Gastrocnemius medialis (tissue), 4 donors: ENCODE measurements at regions not wholly inside any gene's neighbourhood (a gene's known extent, or its start where the extent isn't known, plus 50 kb on each side); places are given as distances from the start of the nearest gene placed in this dataset.

Source experiments
- ATAC-seq, 2 donors: fragments of 150-250 bp; one replicate each; pipeline ENCODE4 v1.9.1; 2016
- DNase-seq, 2 donors: peaks; one replicate each; pipeline ENCODE4 v3.0.0-alpha.2; 2019
- H3K27ac ChIP-seq, 4 donors: fragments of 200-600 bp; sonication (generic); 1 replicate in 1 of 4; 2 replicates in 3 of 4; pipeline ENCODE4 v1.5.1; 2016 to 2018; ENCODE audit warnings: mild to moderate bottlenecking in 2 of 4, moderate library complexity in 1 of 4
- H3K27me3 ChIP-seq, 3 donors: fragments of 200-600 bp; sonication (generic) in 2 of 3; 1 replicate in 1 of 3; 2 replicates in 2 of 3; pipeline versions ENCODE4 v1.5.1 to v1.6.0; 2016 to 2019; ENCODE audit warnings: mild to moderate bottlenecking in 1 of 3, moderate library complexity in 1 of 3
- H3K36me3 ChIP-seq, 2 donors: fragments of 200-600 bp; sonication (generic) in 1 of 2; one replicate each; pipeline ENCODE4 v1.5.1; 2017 to 2018
- H3K4me1 ChIP-seq, 2 donors: fragments of 200-600 bp; sonication (generic) in 1 of 2; one replicate each; pipeline ENCODE4 v1.5.1; 2016 to 2017; ENCODE audit warnings: mild to moderate bottlenecking in 2 of 2
- H3K4me3 ChIP-seq, 4 donors: fragments of 200-600 bp; sonication (generic) in 3 of 4; 1 replicate in 1 of 4; 2 replicates in 3 of 4; pipeline ENCODE4 v1.5.1; 2016 to 2019; ENCODE audit warnings: mild to moderate bottlenecking in 2 of 4
- H3K9me3 ChIP-seq, 3 donors: fragments of 200-600 bp; sonication (generic) in 2 of 3; 1 replicate in 1 of 3; 2 replicates in 2 of 3; pipeline ENCODE4 v1.5.1; 2016 to 2019
- POLR2A ChIP-seq, 2 donors: fragments of 450-650 bp; IDR thresholded peaks; one replicate each; pipeline ENCODE4 v1.6.1; 2017; ENCODE audit warnings: antibody characterized with exemption in 2 of 2, mild to moderate bottlenecking in 2 of 2, moderate library complexity in 2 of 2
- in situ Hi-C, 4 donors: fragments of 200-750 bp; cut with MboI; loops; one replicate each; pipeline versions ENCODE4 v1.15.0 to v1.8.0; 2017; ENCODE audit warnings: low sequenced_read_pairs in 4 of 4
- intact Hi-C: fragments of 100-400 bp; cut with DNase I; formaldehyde crosslinking; loops from one replicate; pipeline ENCODE4 v1.15.1; 2023; ENCODE audit warnings: low total_unique reads
- TF ChIP-seq, protein P1 (sequence below), 5 experiments: fragments of 450-650 bp in 3 of 5; fragments of 200-600 bp in 2 of 5; sonication (generic) in 2 of 5; IDR thresholded peaks in 4 of 5; conservative IDR thresholded peaks in 1 of 5; 1 replicate in 4 of 5; 2 replicates in 1 of 5; pipeline ENCODE4 v1.5.1; 2016 to 2019; ENCODE audit warnings: antibody characterized with exemption in 5 of 5, mild to moderate bottlenecking in 3 of 5, moderate library complexity in 3 of 5

DNA sequence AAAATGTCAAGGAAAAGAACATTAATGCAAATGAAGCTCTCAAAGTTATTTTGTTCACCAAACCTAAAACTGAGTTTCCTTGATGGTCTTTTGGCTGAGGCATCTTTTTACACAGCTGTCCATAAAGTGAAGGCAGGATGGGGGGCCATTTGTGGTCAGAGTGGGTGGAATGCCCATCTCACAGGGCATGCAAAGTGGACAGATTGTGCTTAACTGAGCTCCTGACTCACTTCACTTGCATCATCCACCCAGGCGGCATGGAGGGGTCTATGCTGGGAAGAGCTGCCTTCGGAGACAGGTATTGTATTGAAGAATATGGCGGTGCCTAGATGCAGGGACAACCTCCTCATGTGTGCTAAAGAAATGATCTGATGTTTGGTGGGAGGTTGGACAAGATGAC lies 905.3 kb downstream of the KCNMA1 start:
- Histone ChIP-seq H3K27ac (no peak overlapping the region), H3K36me3 (no peaks in the 10 kb centered on the region), H3K27me3 (no peaks in the 10 kb centered on the region), H3K4me1 (no peaks in the 10 kb centered on the region), H3K9me3 (no peaks in the 10 kb centered on the region), H3K4me3 (no peak overlapping the region)
- no peak for DNase-seq
- ATAC-seq, result no peak
- intact Hi-C loops (no loop called here), in situ Hi-C loops (no loop called here)
- no peak for TF ChIP-seq POLR2A (IDR thresholded peaks at IDR 0.05)
- TF ChIP-seq, protein P1, sequence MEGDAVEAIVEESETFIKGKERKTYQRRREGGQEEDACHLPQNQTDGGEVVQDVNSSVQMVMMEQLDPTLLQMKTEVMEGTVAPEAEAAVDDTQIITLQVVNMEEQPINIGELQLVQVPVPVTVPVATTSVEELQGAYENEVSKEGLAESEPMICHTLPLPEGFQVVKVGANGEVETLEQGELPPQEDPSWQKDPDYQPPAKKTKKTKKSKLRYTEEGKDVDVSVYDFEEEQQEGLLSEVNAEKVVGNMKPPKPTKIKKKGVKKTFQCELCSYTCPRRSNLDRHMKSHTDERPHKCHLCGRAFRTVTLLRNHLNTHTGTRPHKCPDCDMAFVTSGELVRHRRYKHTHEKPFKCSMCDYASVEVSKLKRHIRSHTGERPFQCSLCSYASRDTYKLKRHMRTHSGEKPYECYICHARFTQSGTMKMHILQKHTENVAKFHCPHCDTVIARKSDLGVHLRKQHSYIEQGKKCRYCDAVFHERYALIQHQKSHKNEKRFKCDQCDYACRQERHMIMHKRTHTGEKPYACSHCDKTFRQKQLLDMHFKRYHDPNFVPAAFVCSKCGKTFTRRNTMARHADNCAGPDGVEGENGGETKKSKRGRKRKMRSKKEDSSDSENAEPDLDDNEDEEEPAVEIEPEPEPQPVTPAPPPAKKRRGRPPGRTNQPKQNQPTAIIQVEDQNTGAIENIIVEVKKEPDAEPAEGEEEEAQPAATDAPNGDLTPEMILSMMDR (IDR thresholded peaks at IDR 0.05 in 4 of 5, conservative IDR thresholded peaks at IDR 0.05 in 1 of 5), result no peak

DNA sequence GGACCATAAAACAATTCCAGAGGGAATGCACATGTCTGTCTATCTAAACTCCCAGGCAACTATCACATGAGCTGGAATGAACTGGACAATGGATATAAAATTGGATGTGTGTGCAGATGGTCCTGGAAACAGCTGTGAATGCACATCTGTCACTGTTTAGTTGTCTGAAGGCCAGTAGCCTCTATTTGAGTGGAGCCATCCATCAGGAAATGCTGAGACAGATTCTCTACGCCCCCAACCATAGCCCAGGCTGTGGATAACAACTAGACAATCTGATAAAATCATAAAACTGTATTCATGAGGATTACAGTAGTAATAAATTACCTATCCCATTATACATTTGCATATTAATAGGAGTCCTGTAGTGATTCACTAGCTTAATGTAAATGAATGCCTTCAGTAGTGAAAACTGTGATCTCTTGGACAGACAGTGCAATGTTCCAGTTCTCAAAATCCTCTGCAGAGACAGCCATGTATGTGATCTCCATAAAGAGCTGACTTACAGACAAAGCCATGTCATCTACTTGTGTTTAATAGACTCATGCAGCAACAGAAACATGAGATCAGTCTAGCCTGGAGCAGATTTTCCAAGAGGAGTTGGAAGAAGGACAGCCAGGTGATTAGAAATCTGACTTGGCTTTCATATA lies 907.6 kb downstream of the KCNMA1 start:
- no peak overlapping the region for H3K4me3 ChIP-seq
- H3K27me3 ChIP-seq, result no peaks in the 10 kb centered on the region
- intact Hi-C loops, result no loop called here
- H3K27ac ChIP-seq, result no peak overlapping the region
- ATAC-seq (no peak), DNase-seq (no peak)
- no peaks in the 10 kb centered on the region for H3K4me1 ChIP-seq
- no peaks in the 10 kb centered on the region for H3K36me3 ChIP-seq
- H3K9me3 ChIP-seq, result no peaks in the 10 kb centered on the region
- in situ Hi-C loops, result no loop called here
- TF ChIP-seq, protein P1 (IDR thresholded peaks at IDR 0.05 in 4 of 5, conservative IDR thresholded peaks at IDR 0.05 in 1 of 5), result no peak
- TF ChIP-seq POLR2A (IDR thresholded peaks at IDR 0.05), result no peak

DNA sequence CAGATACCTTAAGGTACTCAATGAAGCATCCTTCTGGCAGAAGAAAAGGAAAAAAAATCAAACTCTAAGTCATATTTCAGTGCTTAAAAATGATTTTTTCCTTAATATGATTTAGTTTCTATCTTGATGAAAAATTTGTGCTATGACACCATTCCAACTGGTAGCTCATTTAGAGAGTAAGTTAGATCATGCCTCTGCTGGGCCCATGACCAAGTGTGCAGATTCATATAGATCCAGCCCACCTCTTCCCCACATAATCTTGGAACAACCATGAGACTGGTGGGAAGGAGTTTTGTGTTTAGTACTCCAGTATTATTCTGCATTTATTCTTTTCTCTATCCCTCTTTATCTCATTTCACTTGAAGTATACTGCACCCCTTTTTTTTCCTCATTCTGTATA lies 908.3 kb downstream of the KCNMA1 start:
- Histone ChIP-seq H3K27ac (no peak overlapping the region), H3K9me3 (no peaks in the 10 kb centered on the region), H3K36me3 (no peaks in the 10 kb centered on the region), H3K4me3 (no peak overlapping the region), H3K4me1 (no peaks in the 10 kb centered on the region), H3K27me3 (no peaks in the 10 kb centered on the region)
- no peak for DNase-seq
- no peak for ATAC-seq
- in situ Hi-C loops (no loop called here), intact Hi-C loops (no loop called here)
- TF ChIP-seq POLR2A (IDR thresholded peaks at IDR 0.05), result no peak
- TF ChIP-seq, protein P1 (IDR thresholded peaks at IDR 0.05 in 4 of 5, conservative IDR thresholded peaks at IDR 0.05 in 1 of 5), result no peak

DNA sequence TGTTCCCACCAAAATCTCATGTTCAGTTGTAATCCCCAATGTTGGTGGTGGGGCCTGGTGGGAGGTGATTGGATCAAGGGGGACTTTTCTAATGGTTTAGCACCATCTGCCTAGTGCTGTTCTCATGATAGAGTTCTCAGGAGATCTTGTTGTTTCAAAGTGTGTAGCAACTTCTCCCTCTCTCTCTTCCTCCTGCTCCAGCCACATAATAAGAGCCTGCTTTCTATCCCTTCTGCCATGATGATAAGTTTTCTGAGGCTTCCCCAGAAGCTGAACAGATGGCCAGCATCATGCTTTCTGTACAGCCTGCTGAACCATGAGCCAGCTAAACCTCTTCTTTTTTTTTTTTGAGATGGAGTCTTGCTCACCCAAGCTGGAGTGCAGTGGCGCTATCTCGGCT lies 910.6 kb downstream of the KCNMA1 start:
- Histone ChIP-seq H3K27me3 (no peaks in the 10 kb centered on the region), H3K9me3 (no peaks in the 10 kb centered on the region), H3K4me1 (no peaks in the 10 kb centered on the region), H3K4me3 (no peak overlapping the region), H3K27ac (no peak overlapping the region), H3K36me3 (no peaks in the 10 kb centered on the region)
- in situ Hi-C loops, result no loop called here
- DNase-seq (no peak), ATAC-seq (no peak)
- intact Hi-C loops, result no loop called here
- TF ChIP-seq POLR2A (IDR thresholded peaks at IDR 0.05), result no peak
- TF ChIP-seq, protein P1 (IDR thresholded peaks at IDR 0.05 in 4 of 5, conservative IDR thresholded peaks at IDR 0.05 in 1 of 5), result no peak

DNA sequence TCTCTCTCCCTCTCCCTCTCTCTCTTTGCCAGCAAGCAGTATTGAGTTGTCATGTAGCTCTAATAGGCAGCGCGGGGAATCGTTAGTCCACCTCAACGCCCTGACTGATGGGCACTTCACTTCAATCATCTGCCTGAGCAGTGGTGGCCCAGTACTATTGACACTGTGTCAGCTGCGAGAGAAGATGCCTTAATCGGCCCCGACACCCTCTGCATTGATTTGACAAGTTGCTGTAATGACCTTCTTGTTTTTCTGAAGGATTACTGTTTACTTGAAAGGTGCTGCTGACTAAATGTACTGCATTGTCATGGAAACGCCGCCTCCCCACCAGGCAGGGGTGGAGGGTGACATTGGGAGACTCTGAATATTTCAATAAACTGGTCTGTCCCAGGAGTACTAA lies 913.8 kb downstream of the KCNMA1 start:
- no peaks in the 10 kb centered on the region for H3K27me3 ChIP-seq
- H3K27ac ChIP-seq, result no peak overlapping the region
- in situ Hi-C loops, result no loop called here
- intact Hi-C loops, result no loop called here
- H3K4me3 ChIP-seq, result no peak overlapping the region
- no peaks in the 10 kb centered on the region for H3K4me1 ChIP-seq
- TF ChIP-seq, protein P1 (IDR thresholded peaks at IDR 0.05 in 4 of 5, conservative IDR thresholded peaks at IDR 0.05 in 1 of 5), result no peak
- TF ChIP-seq POLR2A (IDR thresholded peaks at IDR 0.05), result no peak
- H3K36me3 ChIP-seq, result no peaks in the 10 kb centered on the region
- ATAC-seq (no peak), DNase-seq (no peak)
- no peaks in the 10 kb centered on the region for H3K9me3 ChIP-seq
